Ishikawa (cell line): ENCODE measurements at regions not wholly inside any gene's neighbourhood (a gene's known extent, or its start where the extent isn't known, plus 50 kb on each side); places are given as distances from the start of the nearest gene placed in this dataset.

Experiments
- CEBPB ChIP-seq: IDR thresholded peaks from 2 replicates; pipeline ENCODE4 v1.6.1; 2012
- CREB1 ChIP-seq: IDR thresholded peaks from 2 replicates; pipeline ENCODE4 v1.6.1; 2012; ENCODE audit warnings: low read depth
- EGR1 ChIP-seq: IDR thresholded peaks from 2 replicates; pipeline ENCODE4 v1.6.1; 2012
- EP300 ChIP-seq: IDR thresholded peaks from 2 replicates; pipeline ENCODE4 v1.6.1; 2012; ENCODE audit warnings: borderline replicate concordance
- FOXM1 ChIP-seq: IDR thresholded peaks from 2 replicates; pipeline ENCODE4 v1.6.1; 2012; ENCODE audit warnings: low read depth, borderline replicate concordance
- NFIC ChIP-seq: IDR thresholded peaks from 2 replicates; pipeline ENCODE4 v1.6.1; 2012
- RAD21 ChIP-seq: IDR thresholded peaks from 2 replicates; pipeline ENCODE4 v1.6.1; 2012; ENCODE audit warnings: low read depth
- TAF1 ChIP-seq: IDR thresholded peaks from 2 replicates; pipeline ENCODE4 v1.6.1; 2012; ENCODE audit warnings: low read depth, mild to moderate bottlenecking
- TCF12 ChIP-seq: IDR thresholded peaks from 2 replicates; pipeline ENCODE4 v1.6.1; 2012; ENCODE audit warnings: low read depth
- TEAD4 ChIP-seq: IDR thresholded peaks from 2 replicates; pipeline ENCODE4 v1.6.1; 2012
- YY1 ChIP-seq: IDR thresholded peaks from 2 replicates; pipeline ENCODE4 v1.6.1; 2012; ENCODE audit warnings: low read depth
- ZBTB7A ChIP-seq: IDR thresholded peaks from 2 replicates; pipeline ENCODE4 v1.6.1; 2012; ENCODE audit warnings: low read depth
- TF ChIP-seq, protein P1 (sequence below): IDR thresholded peaks from 2 replicates; pipeline ENCODE4 v1.6.1; 2012
- TF ChIP-seq, protein P2 (sequence below): IDR thresholded peaks from 2 replicates; pipeline ENCODE4 v1.6.1; 2012
- TF ChIP-seq, protein P3 (sequence below): IDR thresholded peaks from 2 replicates; pipeline ENCODE4 v1.6.1; 2012; ENCODE audit warnings: low read depth, mild to moderate bottlenecking

DNA sequence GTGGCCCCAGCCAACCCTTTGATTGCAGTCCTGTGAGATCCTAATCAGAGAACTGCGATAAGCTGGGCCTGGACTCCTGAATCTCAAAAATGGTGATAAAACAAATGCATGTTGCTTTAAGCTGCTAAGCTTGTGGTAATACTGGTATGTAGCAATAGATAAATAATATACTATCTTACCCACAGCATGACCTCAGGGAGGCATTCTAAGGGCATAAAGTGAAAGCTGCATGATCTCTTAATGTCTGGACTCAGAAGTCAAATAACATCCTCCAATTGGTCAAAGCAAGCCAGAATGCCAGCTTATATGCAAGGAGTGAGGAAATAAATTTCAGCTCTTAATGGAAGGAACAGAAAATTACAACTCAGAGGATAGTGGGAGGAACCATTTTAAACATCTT, 246.1 kb downstream of the FSIP2 start:
- TF ChIP-seq ZBTB7A (no peak), CREB1 (no peak), NFIC (no peak), FOXM1 (no peak), EGR1 (no peak)
- TF ChIP-seq, protein P1, sequence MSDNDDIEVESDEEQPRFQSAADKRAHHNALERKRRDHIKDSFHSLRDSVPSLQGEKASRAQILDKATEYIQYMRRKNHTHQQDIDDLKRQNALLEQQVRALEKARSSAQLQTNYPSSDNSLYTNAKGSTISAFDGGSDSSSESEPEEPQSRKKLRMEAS, result no peak
- TF ChIP-seq, protein P2, sequence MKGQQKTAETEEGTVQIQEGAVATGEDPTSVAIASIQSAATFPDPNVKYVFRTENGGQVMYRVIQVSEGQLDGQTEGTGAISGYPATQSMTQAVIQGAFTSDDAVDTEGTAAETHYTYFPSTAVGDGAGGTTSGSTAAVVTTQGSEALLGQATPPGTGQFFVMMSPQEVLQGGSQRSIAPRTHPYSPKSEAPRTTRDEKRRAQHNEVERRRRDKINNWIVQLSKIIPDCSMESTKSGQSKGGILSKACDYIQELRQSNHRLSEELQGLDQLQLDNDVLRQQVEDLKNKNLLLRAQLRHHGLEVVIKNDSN, result no peak

- TF ChIP-seq NFIC (no peak), TAF1 (no peak), RAD21 (no peak), EP300 (no peak), CEBPB (no peak), TCF12 (no peak), YY1 (no peak), EGR1 (no peak), ZBTB7A (no peak), FOXM1 (no peak), CREB1 (no peak), TEAD4 (no peak)
- TF ChIP-seq, protein P2, result no peak
- TF ChIP-seq, protein P1, result no peak
- TF ChIP-seq, protein P3, sequence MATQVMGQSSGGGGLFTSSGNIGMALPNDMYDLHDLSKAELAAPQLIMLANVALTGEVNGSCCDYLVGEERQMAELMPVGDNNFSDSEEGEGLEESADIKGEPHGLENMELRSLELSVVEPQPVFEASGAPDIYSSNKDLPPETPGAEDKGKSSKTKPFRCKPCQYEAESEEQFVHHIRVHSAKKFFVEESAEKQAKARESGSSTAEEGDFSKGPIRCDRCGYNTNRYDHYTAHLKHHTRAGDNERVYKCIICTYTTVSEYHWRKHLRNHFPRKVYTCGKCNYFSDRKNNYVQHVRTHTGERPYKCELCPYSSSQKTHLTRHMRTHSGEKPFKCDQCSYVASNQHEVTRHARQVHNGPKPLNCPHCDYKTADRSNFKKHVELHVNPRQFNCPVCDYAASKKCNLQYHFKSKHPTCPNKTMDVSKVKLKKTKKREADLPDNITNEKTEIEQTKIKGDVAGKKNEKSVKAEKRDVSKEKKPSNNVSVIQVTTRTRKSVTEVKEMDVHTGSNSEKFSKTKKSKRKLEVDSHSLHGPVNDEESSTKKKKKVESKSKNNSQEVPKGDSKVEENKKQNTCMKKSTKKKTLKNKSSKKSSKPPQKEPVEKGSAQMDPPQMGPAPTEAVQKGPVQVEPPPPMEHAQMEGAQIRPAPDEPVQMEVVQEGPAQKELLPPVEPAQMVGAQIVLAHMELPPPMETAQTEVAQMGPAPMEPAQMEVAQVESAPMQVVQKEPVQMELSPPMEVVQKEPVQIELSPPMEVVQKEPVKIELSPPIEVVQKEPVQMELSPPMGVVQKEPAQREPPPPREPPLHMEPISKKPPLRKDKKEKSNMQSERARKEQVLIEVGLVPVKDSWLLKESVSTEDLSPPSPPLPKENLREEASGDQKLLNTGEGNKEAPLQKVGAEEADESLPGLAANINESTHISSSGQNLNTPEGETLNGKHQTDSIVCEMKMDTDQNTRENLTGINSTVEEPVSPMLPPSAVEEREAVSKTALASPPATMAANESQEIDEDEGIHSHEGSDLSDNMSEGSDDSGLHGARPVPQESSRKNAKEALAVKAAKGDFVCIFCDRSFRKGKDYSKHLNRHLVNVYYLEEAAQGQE, result no peak
Measured at GRCh38 chr2:185990861-185991525, 252.4 kb downstream of the FSIP2 start.

GRCh38 chr2:185998562-185999070, 260.0 kb downstream of the FSIP2 start:
- no peak for TF ChIP-seq EGR1
- TF ChIP-seq TAF1, result no peak
- TF ChIP-seq, protein P1, result no peak
- TF ChIP-seq YY1, result no peak
- TF ChIP-seq NFIC, result no peak
- no peak for TF ChIP-seq TCF12
- no peak for TF ChIP-seq FOXM1
- no peak for TF ChIP-seq TEAD4
- TF ChIP-seq EP300, result no peak
- TF ChIP-seq, protein P3, result no peak
- TF ChIP-seq CREB1, result no peak
- TF ChIP-seq CEBPB, result no peak
- TF ChIP-seq ZBTB7A, result no peak
- no peak for TF ChIP-seq RAD21
- TF ChIP-seq, protein P2, result no peak

GRCh38 chr2:186009341-186009740, 270.7 kb downstream of the FSIP2 start:
- TF ChIP-seq TCF12, result no peak
- TF ChIP-seq EP300, result no peak
- TF ChIP-seq YY1, result no peak

GRCh38 chr2:186017278-186017677, 278.7 kb downstream of the FSIP2 start:
- TF ChIP-seq RAD21 (no peak), TCF12 (no peak), EGR1 (no peak), NFIC (no peak), ZBTB7A (no peak), TAF1 (no peak)

GRCh38 chr2:186024921-186025320, 286.3 kb downstream of the FSIP2 start:
- TF ChIP-seq RAD21, result no peak
- no peak for TF ChIP-seq ZBTB7A
- TF ChIP-seq, protein P2, result no peak
- no peak for TF ChIP-seq TCF12
- no peak for TF ChIP-seq TEAD4
- TF ChIP-seq TAF1, result no peak
- no peak for TF ChIP-seq CEBPB
- TF ChIP-seq CREB1, result no peak
- TF ChIP-seq, protein P1, result no peak
- TF ChIP-seq, protein P3, result no peak
- TF ChIP-seq EP300, result no peak
- TF ChIP-seq FOXM1, result no peak
- no peak for TF ChIP-seq NFIC
